ENCODE measurements at regions not wholly inside any gene's neighbourhood (a gene's known extent, or its start where the extent isn't known, plus 50 kb on each side); places are given as distances from the start of the nearest gene placed in this dataset.

GRCh38 chr3:110752307-110752706 is 319.3 kb upstream of the NECTIN3 start:
- TF ChIP-seq USF2 (IDR thresholded peaks at IDR 0.05; ENCODE audit: borderline replicate concordance, low read depth, low read length), result no peak
- TF ChIP-seq TAF1 (IDR thresholded peaks at IDR 0.05; ENCODE audit: borderline replicate concordance, low read depth, low read length), result no peak
- no peak for TF ChIP-seq RBBP5 (conservative IDR thresholded peaks at IDR 0.05)
- TF ChIP-seq BCL11A (IDR thresholded peaks at IDR 0.05; ENCODE audit: low read depth, low read length), result no peak
- no peak for TF ChIP-seq REST (IDR thresholded peaks at IDR 0.05; ENCODE audit: low read depth, low read length)
- no peak for TF ChIP-seq NKRF (conservative IDR thresholded peaks at IDR 0.05)
- no peak for TF ChIP-seq ZBTB4 (CRISPR knock-in tag; IDR thresholded peaks at IDR 0.05)
- no peak for TF ChIP-seq YBX1 (IDR thresholded peaks at IDR 0.05)
- no peak for TF ChIP-seq FOXM1 (IDR thresholded peaks at IDR 0.05; ENCODE audit: low read depth, low read length)
- no peak for TF ChIP-seq PKNOX1 (IDR thresholded peaks at IDR 0.05)

Measured in GM12878 (cell line).